CD14-positive monocyte (primary cell): ENCODE measurements at regions not wholly inside any gene's neighbourhood (a gene's known extent, or its start where the extent isn't known, plus 50 kb on each side); places are given as distances from the start of the nearest gene placed in this dataset.
"Not testable (repeated sequence)": the region's sequence is repeated elsewhere in the genome, so short reads cannot be mapped to it uniquely, and the experiment has no call there.

ENCODE experiments used
- DNase-seq, 3 donors: peaks; one replicate each; pipeline ENCODE4 v3.0.0-alpha.2; 2011 to 2022
- H2AFZ ChIP-seq: 2 replicates; pipeline ENCODE4 v1.6.0; 2012; ENCODE audit warnings: mild to moderate bottlenecking, low read depth, low read length, inconsistent platforms; ENCODE audit not compliant: insufficient read depth, poor library complexity, severe bottlenecking
- H3K27ac ChIP-seq, 2 donors: 1 replicate in 1 of 2; 2 replicates in 1 of 2; pipeline ENCODE4 v1.5.1; 2012 to 2013; ENCODE audit warnings: low read length in 2 of 2, control low read depth in 1 of 2, inconsistent platforms in 1 of 2, low read depth in 1 of 2, mild to moderate bottlenecking in 1 of 2
- H3K27me3 ChIP-seq, 2 donors: one replicate each; pipeline versions ENCODE4 v1.6.0 to v1.6.1; 2011 to 2013; ENCODE audit warnings: low read length in 2 of 2; ENCODE audit not compliant: control insufficient read depth in 2 of 2, insufficient read depth in 2 of 2
- H3K36me3 ChIP-seq, 2 donors: replicated peaks in 1 of 2; 1 replicate in 1 of 2; 2 replicates in 1 of 2; pipeline versions ENCODE4 v1.5.1 to v1.6.1; 2012 to 2013; ENCODE audit warnings: low read length in 2 of 2, control low read depth in 1 of 2, inconsistent platforms in 1 of 2, mild to moderate bottlenecking in 1 of 2; ENCODE audit not compliant: insufficient read depth in 2 of 2, control insufficient read depth in 1 of 2
- H3K4me1 ChIP-seq, 2 donors: 1 replicate in 1 of 2; 2 replicates in 1 of 2; pipeline versions ENCODE4 v1.5.1 to v1.6.1; 2012 to 2013; ENCODE audit warnings: low read length in 2 of 2, control low read depth in 1 of 2, inconsistent platforms in 1 of 2, mild to moderate bottlenecking in 1 of 2, moderate library complexity in 1 of 2; ENCODE audit not compliant: insufficient read depth in 2 of 2, control insufficient read depth in 1 of 2
- H3K4me2 ChIP-seq: replicated peaks from 2 replicates; pipeline ENCODE3; 2012; ENCODE audit warnings: low read length, moderate library complexity, mild to moderate bottlenecking; ENCODE audit not compliant: poor library complexity, severe bottlenecking; ENCODE audit errors: extremely low read depth
- H3K4me3 ChIP-seq, 3 experiments: fragments of 200-600 bp in 1 of 3; sonication (generic) in 1 of 3; replicated peaks in 1 of 3; 1 replicate in 2 of 3; 2 replicates in 1 of 3; pipeline ENCODE4 v1.5.1; 2011 to 2013; ENCODE audit warnings: low read length in 3 of 3, mild to moderate bottlenecking in 3 of 3, control low read depth in 2 of 3, low read depth in 2 of 3, inconsistent platforms in 1 of 3, moderate library complexity in 1 of 3
- H3K79me2 ChIP-seq: 2 replicates; pipeline ENCODE4 v1.6.0; 2012; ENCODE audit warnings: mild to moderate bottlenecking, control low read depth, inconsistent platforms, low read length, moderate library complexity; ENCODE audit not compliant: insufficient read depth
- H3K9ac ChIP-seq: 2 replicates; pipeline ENCODE4 v1.6.0; 2017; ENCODE audit warnings: low read length, mild to moderate bottlenecking; ENCODE audit not compliant: insufficient read depth, poor library complexity, severe bottlenecking
- H3K9me3 ChIP-seq, 2 donors: replicated peaks in 1 of 2; 1 replicate in 1 of 2; 2 replicates in 1 of 2; pipeline versions ENCODE4 v1.5.1 to v1.6.1; 2012 to 2013; ENCODE audit warnings: low read length in 2 of 2, control low read depth in 1 of 2; ENCODE audit not compliant: control insufficient read depth in 1 of 2, insufficient read depth in 1 of 2
- H4K20me1 ChIP-seq: 2 replicates; pipeline ENCODE4 v1.6.0; 2012; ENCODE audit warnings: mild to moderate bottlenecking, low read length, control low read depth, moderate library complexity; ENCODE audit not compliant: insufficient read depth
- H3K27ac Mint-ChIP-seq, 7 donors: one replicate each; pipeline ENCODE4 v1.8.0; 2020; ENCODE audit warnings: mild to moderate bottlenecking in 7 of 7, mixed read lengths in 7 of 7, moderate library complexity in 6 of 7, inconsistent platforms in 2 of 7
- H3K27me3 Mint-ChIP-seq, 3 donors: one replicate each; pipeline ENCODE4 v1.8.0; 2021 to 2022; ENCODE audit warnings: low read depth in 3 of 3, mild to moderate bottlenecking in 3 of 3, mixed read lengths in 3 of 3, moderate library complexity in 3 of 3, inconsistent platforms in 1 of 3
- H3K36me3 Mint-ChIP-seq, 2 donors: one replicate each; pipeline ENCODE4 v1.8.0; 2020; ENCODE audit warnings: mixed read lengths in 2 of 2, inconsistent platforms in 1 of 2, mild to moderate bottlenecking in 1 of 2
- H3K4me1 Mint-ChIP-seq: one replicate; pipeline ENCODE4 v1.8.0; 2020; ENCODE audit warnings: mild to moderate bottlenecking, mixed read lengths
- H3K4me3 Mint-ChIP-seq, 2 donors: one replicate each; pipeline ENCODE4 v1.8.0; 2020; ENCODE audit warnings: mild to moderate bottlenecking in 2 of 2, mixed read lengths in 2 of 2, moderate library complexity in 1 of 2
- H3K9me3 Mint-ChIP-seq, 7 donors: one replicate each; pipeline ENCODE4 v1.8.0; 2020 to 2022; ENCODE audit warnings: mixed read lengths in 7 of 7, mild to moderate bottlenecking in 6 of 7, moderate library complexity in 6 of 7, inconsistent platforms in 2 of 7
- WGBS: methylation state at CpG from one replicate; pipeline ENCODE4 v1.1.5; 2013; ENCODE audit warnings: missing lambda C conversion rate; ENCODE audit not compliant: insufficient coverage; 5-methylcytosine and 5-hydroxymethylcytosine counted together
- intact Hi-C, 2 donors: fragments of 100-400 bp; cut with micrococcal nuclease; formaldehyde crosslinking; loops; one replicate each; pipeline versions ENCODE4 v1.15.0 to v1.15.1; 2023
- TF ChIP-seq, protein P1 (sequence below): fragments of 200-600 bp; IDR thresholded peaks from one replicate; pipeline ENCODE4 v1.8.0; 2022; ENCODE audit warnings: antibody characterized with exemption, mild to moderate bottlenecking

DNA sequence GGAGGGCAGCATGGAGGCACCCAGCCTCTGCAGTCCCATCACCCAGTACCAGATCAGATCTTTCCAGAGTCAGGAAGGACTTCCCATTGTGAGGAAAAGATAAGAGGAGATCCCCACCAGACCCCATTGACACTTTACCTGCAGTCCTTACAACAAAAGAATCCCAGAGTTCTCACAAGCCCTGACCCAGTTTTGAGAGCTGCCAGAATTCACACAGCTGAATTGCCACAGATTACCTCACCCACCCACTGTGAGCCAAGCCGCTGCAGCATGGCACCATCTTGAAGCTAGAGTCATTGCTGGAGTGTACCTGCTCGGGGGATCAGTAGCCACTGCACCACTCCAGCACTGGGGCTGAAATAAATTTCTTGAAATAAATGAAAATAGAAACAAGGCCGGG, 91.8 kb upstream of the UBASH3B start:
- no peaks in the 10 kb centered on the region for H4K20me1 ChIP-seq
- H3K9me3 Mint-ChIP-seq: peaks cover 0 to 2% (median 0%) of the 10 kb centered on the region in 7 donors
- DNase-seq: no peak

DNA sequence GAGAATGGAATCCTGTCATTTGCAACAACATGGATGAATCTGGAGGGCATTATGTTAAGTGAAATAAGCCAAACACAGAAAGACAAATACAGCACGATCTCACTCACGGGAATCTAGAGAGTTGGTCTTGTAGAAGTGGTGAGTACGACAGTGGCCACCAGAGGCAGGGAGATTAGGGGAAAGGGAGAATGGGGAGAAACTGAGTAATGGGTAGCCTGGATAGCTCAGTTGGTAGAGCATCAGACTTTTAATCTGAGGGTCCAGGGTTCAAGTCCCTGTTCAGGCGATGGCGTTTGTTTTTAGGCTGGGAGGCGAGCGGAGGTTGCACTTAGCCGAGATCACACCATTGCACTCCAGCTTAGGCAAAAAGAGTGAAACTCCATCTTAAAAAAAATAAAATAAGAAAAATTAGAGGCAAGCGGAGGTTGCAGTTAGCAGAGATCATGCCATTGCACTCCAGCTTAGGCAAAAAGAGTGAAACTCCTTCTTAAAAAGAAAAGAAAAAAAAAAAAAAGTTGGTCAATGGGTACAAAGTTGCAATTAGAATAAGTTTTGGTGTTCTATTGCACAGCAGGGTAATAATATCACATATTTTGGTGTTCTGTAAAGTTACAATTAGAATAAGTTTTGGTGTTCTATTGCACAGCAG, 95.7 kb upstream of the UBASH3B start:
- WGBS: 100% methylated on average over 3 of the region's 9 CpGs
- H3K4me3 Mint-ChIP-seq: no peak overlapping the region

More for the DNA sequence above, 91.8 kb upstream of the UBASH3B start:
- 100% methylated on average over 1 of the region's 3 CpGs for WGBS
- H2AFZ ChIP-seq: no peak overlapping the region
- H3K36me3 Mint-ChIP-seq: no peaks in the 10 kb centered on the region
- H3K27ac Mint-ChIP-seq: no peak overlapping the region
- peaks cover 0 to 6% of the 10 kb centered on the region in 2 donors for H3K27me3 ChIP-seq
- intact Hi-C loops: no loop called here
- no peaks in the 10 kb centered on the region for H3K36me3 ChIP-seq
- H3K4me2 ChIP-seq: no peak overlapping the region
- no peak overlapping the region for H3K4me3 ChIP-seq
- TF ChIP-seq, protein P1, sequence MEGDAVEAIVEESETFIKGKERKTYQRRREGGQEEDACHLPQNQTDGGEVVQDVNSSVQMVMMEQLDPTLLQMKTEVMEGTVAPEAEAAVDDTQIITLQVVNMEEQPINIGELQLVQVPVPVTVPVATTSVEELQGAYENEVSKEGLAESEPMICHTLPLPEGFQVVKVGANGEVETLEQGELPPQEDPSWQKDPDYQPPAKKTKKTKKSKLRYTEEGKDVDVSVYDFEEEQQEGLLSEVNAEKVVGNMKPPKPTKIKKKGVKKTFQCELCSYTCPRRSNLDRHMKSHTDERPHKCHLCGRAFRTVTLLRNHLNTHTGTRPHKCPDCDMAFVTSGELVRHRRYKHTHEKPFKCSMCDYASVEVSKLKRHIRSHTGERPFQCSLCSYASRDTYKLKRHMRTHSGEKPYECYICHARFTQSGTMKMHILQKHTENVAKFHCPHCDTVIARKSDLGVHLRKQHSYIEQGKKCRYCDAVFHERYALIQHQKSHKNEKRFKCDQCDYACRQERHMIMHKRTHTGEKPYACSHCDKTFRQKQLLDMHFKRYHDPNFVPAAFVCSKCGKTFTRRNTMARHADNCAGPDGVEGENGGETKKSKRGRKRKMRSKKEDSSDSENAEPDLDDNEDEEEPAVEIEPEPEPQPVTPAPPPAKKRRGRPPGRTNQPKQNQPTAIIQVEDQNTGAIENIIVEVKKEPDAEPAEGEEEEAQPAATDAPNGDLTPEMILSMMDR: no peak
- H3K9me3 ChIP-seq: no peaks in the 10 kb centered on the region
- peaks cover 3 to 16% (median 9%) of the 10 kb centered on the region in 3 donors for H3K27me3 Mint-ChIP-seq
- no peaks in the 10 kb centered on the region for H3K79me2 ChIP-seq
- no peaks in the 10 kb centered on the region for H3K4me1 Mint-ChIP-seq
- no peak overlapping the region for H3K4me3 Mint-ChIP-seq
- no peak overlapping the region for H3K9ac ChIP-seq
- no peak overlapping the region for H3K27ac ChIP-seq
- H3K4me1 ChIP-seq: no peaks in the 10 kb centered on the region

DNA sequence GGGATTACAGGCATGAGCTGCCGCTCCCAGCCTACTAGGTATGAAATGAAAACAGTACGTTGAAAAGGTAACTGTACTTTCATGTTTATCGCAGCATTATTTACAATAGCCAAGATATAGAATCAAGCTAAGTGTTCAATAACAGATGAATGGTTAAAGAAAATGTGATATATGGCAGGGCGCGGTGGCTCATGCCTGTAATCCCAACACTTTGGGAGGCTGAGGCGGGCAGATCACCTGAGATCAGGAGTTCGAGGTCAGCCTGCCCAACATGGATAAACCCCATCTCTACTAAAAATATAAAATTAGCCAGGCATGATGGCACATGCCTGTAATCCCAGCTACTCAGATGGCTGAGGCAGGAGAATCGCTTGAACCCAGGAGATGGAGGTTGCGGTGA, 96.3 kb upstream of the UBASH3B start:
- H3K36me3 Mint-ChIP-seq, H2AFZ ChIP-seq, H3K4me2 ChIP-seq, H3K79me2 ChIP-seq, H3K27ac Mint-ChIP-seq, intact Hi-C loops, H3K36me3 ChIP-seq, H4K20me1 ChIP-seq, H3K4me3 ChIP-seq, H3K4me1 ChIP-seq, H3K27me3 ChIP-seq, H3K4me3 Mint-ChIP-seq, H3K27ac ChIP-seq, DNase-seq, H3K9ac ChIP-seq, H3K9me3 ChIP-seq, H3K4me1 Mint-ChIP-seq: not testable (repeated sequence)
- 86% methylated on average over 3 of the region's 9 CpGs for WGBS
- Mint-ChIP-seq H3K27me3 (peaks cover 16 to 31% (median 20%) of the 10 kb centered on the region in 3 donors), H3K9me3 (peaks cover 3 to 18% (median 9%) of the 10 kb centered on the region in 7 donors)

More for the DNA sequence above, 95.7 kb upstream of the UBASH3B start:
- TF ChIP-seq, protein P1: no peak
- H3K4me1 Mint-ChIP-seq: peaks cover 8% of the 10 kb centered on the region
- Histone ChIP-seq H3K9me3 (peaks cover 2 to 8% of the 10 kb centered on the region in 2 donors), H4K20me1 (no peaks in the 10 kb centered on the region), H3K36me3 (no peaks in the 10 kb centered on the region), H3K79me2 (no peaks in the 10 kb centered on the region), H2AFZ (no peak overlapping the region), H3K4me3 (no peak overlapping the region), H3K27me3 (peaks cover 0 to 9% of the 10 kb centered on the region in 2 donors), H3K27ac (no peak overlapping the region), H3K4me1 (peaks cover 0 to 8% of the 10 kb centered on the region in 2 donors), H3K4me2 (no peak overlapping the region), H3K9ac (no peak overlapping the region)
- no peak overlapping the region for H3K27ac Mint-ChIP-seq
- peaks cover 16 to 33% (median 20%) of the 10 kb centered on the region in 3 donors for H3K27me3 Mint-ChIP-seq
- H3K36me3 Mint-ChIP-seq: no peaks in the 10 kb centered on the region
- H3K9me3 Mint-ChIP-seq: peaks cover 3 to 18% (median 9%) of the 10 kb centered on the region in 7 donors
- no peak for DNase-seq
- intact Hi-C loops: no loop called here
